Hepatocyte (in vitro differentiated cells): ENCODE measurements at regions not wholly inside any gene's neighbourhood (a gene's known extent, or its start where the extent isn't known, plus 50 kb on each side); places are given as distances from the start of the nearest gene placed in this dataset.

Source experiments
- DNase-seq: peaks from one replicate; pipeline ENCODE4 v3.0.0-alpha.2; 2016; ENCODE audit warnings: low spot score
- H2AFZ ChIP-seq: fragments of 200-600 bp; sonication (generic); 2 replicates; pipeline ENCODE4 v1.6.0; 2016; ENCODE audit warnings: antibody characterized with exemption, mild to moderate bottlenecking
- H3K27ac ChIP-seq: fragments of 200-600 bp; sonication (generic); 2 replicates; pipeline ENCODE4 v1.5.1; 2016; ENCODE audit warnings: mild to moderate bottlenecking
- H3K27me3 ChIP-seq: fragments of 200-600 bp; sonication (generic); 2 replicates; pipeline ENCODE4 v1.6.1; 2016
- H3K36me3 ChIP-seq: fragments of 200-600 bp; sonication (generic); replicated peaks from 2 replicates; pipeline ENCODE4 v1.5.1; 2016; ENCODE audit warnings: low read depth; ENCODE audit not compliant: insufficient read depth
- H3K4me1 ChIP-seq: fragments of 200-600 bp; sonication (generic); 2 replicates; pipeline ENCODE4 v1.5.1; 2016; ENCODE audit warnings: mild to moderate bottlenecking, moderate library complexity; ENCODE audit not compliant: insufficient read depth
- H3K4me2 ChIP-seq: fragments of 200-600 bp; sonication (generic); 2 replicates; pipeline ENCODE4 v1.6.0; 2016
- H3K4me3 ChIP-seq: fragments of 200-600 bp; sonication (generic); 2 replicates; pipeline ENCODE4 v1.5.1; 2016; ENCODE audit warnings: mild to moderate bottlenecking
- H3K79me2 ChIP-seq: fragments of 200-600 bp; sonication (generic); 2 replicates; pipeline ENCODE4 v1.6.0; 2017; ENCODE audit warnings: mild to moderate bottlenecking
- H3K9me2 ChIP-seq: fragments of 200-600 bp; sonication (generic); replicated peaks from 2 replicates; pipeline ENCODE4 v1.6.0; 2017; ENCODE audit warnings: mild to moderate bottlenecking; ENCODE audit not compliant: insufficient read depth
- H3K9me3 ChIP-seq: fragments of 200-600 bp; sonication (generic); 2 replicates; pipeline ENCODE4 v1.5.1; 2016; ENCODE audit warnings: low read depth, mild to moderate bottlenecking
- H4K20me1 ChIP-seq: fragments of 200-600 bp; sonication (generic); 2 replicates; pipeline ENCODE4 v1.6.0; 2016; ENCODE audit warnings: mild to moderate bottlenecking; ENCODE audit not compliant: insufficient read depth, poor library complexity, severe bottlenecking
- CTCF ChIP-seq: fragments of 200-600 bp; sonication (generic); IDR thresholded peaks from 2 replicates; pipeline ENCODE4 v1.5.1; 2016; ENCODE audit warnings: antibody characterized with exemption, mild to moderate bottlenecking; ENCODE audit not compliant: poor library complexity
- EZH2 ChIP-seq: fragments of 200-600 bp; sonication (generic); IDR thresholded peaks from 2 replicates; pipeline ENCODE4 v1.6.1; 2016; ENCODE audit warnings: antibody characterized with exemption, mild to moderate bottlenecking, borderline replicate concordance
- EZH2phosphoT487 ChIP-seq: fragments of 200-600 bp; sonication (generic); IDR thresholded peaks from one replicate; pipeline ENCODE4 v1.6.1; 2018; ENCODE audit warnings: antibody characterized with exemption, mild to moderate bottlenecking, low read depth, moderate library complexity; ENCODE audit not compliant: unreplicated experiment, severe bottlenecking
- WGBS: methylation state at CpG from one replicate; pipeline ENCODE4 v1.1.6; 2016; ENCODE audit warnings: low lambda C conversion rate; ENCODE audit errors: missing lambda C conversion rate; 5-methylcytosine and 5-hydroxymethylcytosine counted together

GRCh38 chr4:82045267-82045666 lies 328.5 kb downstream of the HNRNPD start:
- no peak for TF ChIP-seq EZH2
- TF ChIP-seq EZH2phosphoT487: no peak
- Histone ChIP-seq H2AFZ (no peak overlapping the region), H3K9me2 (no peaks in the 10 kb centered on the region), H4K20me1 (no peaks in the 10 kb centered on the region), H3K27me3 (peaks cover 37% of the 10 kb centered on the region), H3K27ac (no peak overlapping the region), H3K9me3 (no peaks in the 10 kb centered on the region), H3K79me2 (peaks cover 13% of the 10 kb centered on the region), H3K36me3 (no peaks in the 10 kb centered on the region), H3K4me2 (peak overlapping the region; percentile 98), H3K4me1 (peaks cover 9% of the 10 kb centered on the region), H3K4me3 (no peak overlapping the region)
- no peak for DNase-seq
- 67% methylated on average over 5 of the region's 5 CpGs for WGBS

- Histone ChIP-seq H3K4me1 (peaks cover 9% of the 10 kb centered on the region), H3K4me3 (peak overlapping the region; percentile 75), H3K4me2 (peak overlapping the region; percentile 98), H3K27ac (peak overlapping the region; percentile 90), H4K20me1 (no peaks in the 10 kb centered on the region), H3K27me3 (peaks cover 39% of the 10 kb centered on the region), H3K36me3 (no peaks in the 10 kb centered on the region), H3K9me3 (no peaks in the 10 kb centered on the region), H3K79me2 (peaks cover 14% of the 10 kb centered on the region), H3K9me2 (no peaks in the 10 kb centered on the region), H2AFZ (peak overlapping the region; percentile 86)
- WGBS: 3% methylated on average over 18 of the region's 75 CpGs
- peak; percentile 85 for DNase-seq
- TF ChIP-seq EZH2phosphoT487: no peak
- no peak for TF ChIP-seq CTCF
- TF ChIP-seq EZH2: no peak
These were observed 329.4 kb downstream of the HNRNPD start for GRCh38 chr4:82044141-82044993.

- 3% methylated on average over 18 of the region's 18 CpGs for WGBS
- H3K9me2 ChIP-seq: no peaks in the 10 kb centered on the region
- H3K79me2 ChIP-seq: peaks cover 20% of the 10 kb centered on the region
- peaks cover 39% of the 10 kb centered on the region for H3K27me3 ChIP-seq
- DNase-seq: no peak
- no peaks in the 10 kb centered on the region for H3K36me3 ChIP-seq
- TF ChIP-seq CTCF (no peak), EZH2phosphoT487 (no peak), EZH2 (no peak)
- H2AFZ ChIP-seq: peak overlapping the region; percentile 41
- no peaks in the 10 kb centered on the region for H3K9me3 ChIP-seq
- no peaks in the 10 kb centered on the region for H4K20me1 ChIP-seq
- H3K4me1 ChIP-seq: peaks cover 9% of the 10 kb centered on the region
- peak overlapping the region; percentile 90 for H3K27ac ChIP-seq
- H3K4me3 ChIP-seq: peak overlapping the region; percentile 75
- peak overlapping the region; percentile 98 for H3K4me2 ChIP-seq
These were observed 330.0 kb downstream of the HNRNPD start for GRCh38 chr4:82043809-82044137.

- no peaks in the 10 kb centered on the region for H3K9me3 ChIP-seq
- peak overlapping the region; percentile 75 for H3K4me3 ChIP-seq
- H2AFZ ChIP-seq: peak overlapping the region; percentile 41
- peaks cover 39% of the 10 kb centered on the region for H3K27me3 ChIP-seq
- 1% methylated on average over 12 of the region's 12 CpGs for WGBS
- no peaks in the 10 kb centered on the region for H4K20me1 ChIP-seq
- TF ChIP-seq EZH2phosphoT487 (no peak), CTCF (no peak), EZH2 (no peak)
- no peaks in the 10 kb centered on the region for H3K9me2 ChIP-seq
- peak overlapping the region; percentile 90 for H3K27ac ChIP-seq
- H3K79me2 ChIP-seq: peaks cover 25% of the 10 kb centered on the region
- peak; percentile 79 for DNase-seq
- H3K4me2 ChIP-seq: peak overlapping the region; percentile 98
- peaks cover 9% of the 10 kb centered on the region for H3K4me1 ChIP-seq
- no peaks in the 10 kb centered on the region for H3K36me3 ChIP-seq
These were observed 330.5 kb downstream of the HNRNPD start for GRCh38 chr4:82043081-82043808.
